HG02852 (cell line): ENCODE measurements at regions not wholly inside any gene's neighbourhood (a gene's known extent, or its start where the extent isn't known, plus 50 kb on each side); places are given as distances from the start of the nearest gene placed in this dataset.

ENCODE experiments used
- ATAC-seq: cut with Tn5 transposase; IDR thresholded peaks from one replicate; pipeline ENCODE4 v1.9.1; 2021; ENCODE audit warnings: mild to moderate bottlenecking, moderate library complexity; ENCODE audit not compliant: unreplicated experiment

- no peak for ATAC-seq
Measured at GRCh38 chr10:10819206-10819856, 198.3 kb upstream of the CELF2 start.

GRCh38 chr10:10821926-10822325 is 195.7 kb upstream of the CELF2 start:
- ATAC-seq, result no peak

GRCh38 chr10:10824591-10825148 is 193.0 kb upstream of the CELF2 start:
- no peak for ATAC-seq

- ATAC-seq, result no peak
Measured at GRCh38 chr10:10826125-10826524, 191.5 kb upstream of the CELF2 start.

GRCh38 chr10:10828623-10829022 is 189.0 kb upstream of the CELF2 start:
- no peak for ATAC-seq

- ATAC-seq, result no peak
Measured at GRCh38 chr10:10829576-10829975, 188.1 kb upstream of the CELF2 start.

- no peak for ATAC-seq
Measured at GRCh38 chr10:10830293-10830986, 187.2 kb upstream of the CELF2 start.

GRCh38 chr10:10831085-10831484 is 186.6 kb upstream of the CELF2 start:
- no peak for ATAC-seq

- no peak for ATAC-seq
Measured at GRCh38 chr10:10833955-10834354, 183.7 kb upstream of the CELF2 start.

- no peak for ATAC-seq
Measured at GRCh38 chr10:10844251-10844650, 173.4 kb upstream of the CELF2 start.

- no peak for ATAC-seq
Measured at GRCh38 chr10:10845185-10845584, 172.5 kb upstream of the CELF2 start.

GRCh38 chr10:10845826-10846503 is 171.7 kb upstream of the CELF2 start:
- no peak for ATAC-seq

- no peak for ATAC-seq
Measured at GRCh38 chr10:10846504-10846900, 171.2 kb upstream of the CELF2 start.

- no peak for ATAC-seq
Measured at GRCh38 chr10:10847387-10847786, 170.3 kb upstream of the CELF2 start.

GRCh38 chr10:10848488-10849111 is 169.1 kb upstream of the CELF2 start:
- no peak for ATAC-seq

- ATAC-seq, result no peak
Measured at GRCh38 chr10:10849306-10849705, 168.4 kb upstream of the CELF2 start.

GRCh38 chr10:10850214-10850613 is 167.5 kb upstream of the CELF2 start:
- ATAC-seq, result no peak

GRCh38 chr10:10852464-10852863 is 165.2 kb upstream of the CELF2 start:
- ATAC-seq, result no peak

GRCh38 chr10:10853954-10854353 is 163.7 kb upstream of the CELF2 start:
- no peak for ATAC-seq

- peak; percentile 12 for ATAC-seq
Measured at GRCh38 chr10:10854725-10855124, 162.9 kb upstream of the CELF2 start.

GRCh38 chr10:10855151-10855581 is 162.5 kb upstream of the CELF2 start:
- peak; percentile 78 for ATAC-seq
